Breast epithelium (tissue), 3 donors: ENCODE measurements at regions not wholly inside any gene's neighbourhood (a gene's known extent, or its start where the extent isn't known, plus 50 kb on each side); places are given as distances from the start of the nearest gene placed in this dataset.

ENCODE experiments used
- POLR2A ChIP-seq: fragments of 450-650 bp; IDR thresholded peaks from one replicate; pipeline ENCODE4 v1.6.1; 2016; ENCODE audit warnings: antibody characterized with exemption, mild to moderate bottlenecking, moderate library complexity
- POLR2AphosphoS5 ChIP-seq, 3 donors: sonication (generic); formaldehyde crosslinking; IDR thresholded peaks; one replicate each; pipeline ENCODE4 v1.6.1; 2017; ENCODE audit warnings: antibody characterized with exemption in 3 of 3
- TF ChIP-seq, protein P1 (sequence below), 3 donors: fragments of 450-650 bp; IDR thresholded peaks; one replicate each; pipeline ENCODE4 v1.5.1; 2016 to 2017; ENCODE audit warnings: antibody characterized with exemption in 3 of 3, mild to moderate bottlenecking in 3 of 3, moderate library complexity in 3 of 3

DNA sequence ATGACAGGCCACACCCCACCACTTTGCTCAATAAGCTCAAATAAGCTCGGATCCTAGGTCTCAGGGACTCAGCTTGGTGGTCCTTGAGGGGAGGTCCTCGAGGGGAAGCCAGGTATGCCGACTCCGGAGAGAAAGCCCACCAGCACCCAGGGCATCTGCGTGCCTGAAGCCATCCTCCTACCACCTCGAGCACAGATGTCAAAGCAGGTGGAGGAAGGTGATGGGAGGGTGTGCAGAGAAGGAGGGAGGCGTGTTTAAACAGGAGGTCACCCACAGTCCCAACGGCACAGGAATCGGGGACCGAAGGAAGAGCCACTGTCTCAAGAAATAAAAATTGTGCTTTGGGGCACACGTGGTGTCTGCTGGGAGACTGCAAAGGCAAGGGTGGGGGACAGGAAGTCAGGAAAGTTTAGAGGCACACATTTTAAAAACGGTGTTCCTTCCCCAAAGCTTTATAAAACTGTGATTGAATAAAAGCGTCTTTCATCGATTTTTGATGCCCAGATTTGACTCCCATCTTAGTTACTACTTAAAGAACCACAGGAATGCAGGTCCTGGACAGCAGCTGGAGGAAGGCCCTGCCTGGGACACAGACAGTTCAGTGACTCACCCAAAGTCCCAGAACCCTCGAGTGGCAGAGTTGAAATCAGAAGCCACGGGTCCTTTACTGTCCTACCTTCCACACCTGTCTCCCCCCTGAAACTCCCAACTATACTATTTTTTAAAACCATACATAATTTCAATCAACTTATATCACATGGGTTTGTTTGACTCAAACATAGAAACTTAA lies 221.0 kb upstream of the PDE10A start:
- TF ChIP-seq, protein P1, sequence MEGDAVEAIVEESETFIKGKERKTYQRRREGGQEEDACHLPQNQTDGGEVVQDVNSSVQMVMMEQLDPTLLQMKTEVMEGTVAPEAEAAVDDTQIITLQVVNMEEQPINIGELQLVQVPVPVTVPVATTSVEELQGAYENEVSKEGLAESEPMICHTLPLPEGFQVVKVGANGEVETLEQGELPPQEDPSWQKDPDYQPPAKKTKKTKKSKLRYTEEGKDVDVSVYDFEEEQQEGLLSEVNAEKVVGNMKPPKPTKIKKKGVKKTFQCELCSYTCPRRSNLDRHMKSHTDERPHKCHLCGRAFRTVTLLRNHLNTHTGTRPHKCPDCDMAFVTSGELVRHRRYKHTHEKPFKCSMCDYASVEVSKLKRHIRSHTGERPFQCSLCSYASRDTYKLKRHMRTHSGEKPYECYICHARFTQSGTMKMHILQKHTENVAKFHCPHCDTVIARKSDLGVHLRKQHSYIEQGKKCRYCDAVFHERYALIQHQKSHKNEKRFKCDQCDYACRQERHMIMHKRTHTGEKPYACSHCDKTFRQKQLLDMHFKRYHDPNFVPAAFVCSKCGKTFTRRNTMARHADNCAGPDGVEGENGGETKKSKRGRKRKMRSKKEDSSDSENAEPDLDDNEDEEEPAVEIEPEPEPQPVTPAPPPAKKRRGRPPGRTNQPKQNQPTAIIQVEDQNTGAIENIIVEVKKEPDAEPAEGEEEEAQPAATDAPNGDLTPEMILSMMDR (IDR thresholded peaks at IDR 0.05): no peak
- TF ChIP-seq POLR2A: no peak
- TF ChIP-seq POLR2AphosphoS5 (IDR thresholded peaks at IDR 0.05): no peak
